Progenitor cell of endocrine pancreas (in vitro differentiated cells): ENCODE measurements at regions not wholly inside any gene's neighbourhood (a gene's known extent, or its start where the extent isn't known, plus 50 kb on each side); places are given as distances from the start of the nearest gene placed in this dataset.

Experiments used
- DNase-seq: peaks from one replicate; pipeline ENCODE4 v3.0.0; 2021; ENCODE audit warnings: low spot score; ENCODE audit not compliant: unreplicated experiment
- H3K27ac Mint-ChIP-seq: 2 replicates; pipeline ENCODE4 v1.8.0; 2021; ENCODE audit warnings: mild to moderate bottlenecking, moderate library complexity, mixed read lengths
- H3K27me3 Mint-ChIP-seq: 2 replicates; pipeline ENCODE4 v1.8.0; 2021; ENCODE audit warnings: mixed read lengths
- H3K36me3 Mint-ChIP-seq: 2 replicates; pipeline ENCODE4 v1.8.0; 2022; ENCODE audit warnings: mixed read lengths; ENCODE audit not compliant: insufficient read depth
- H3K4me1 Mint-ChIP-seq: 2 replicates; pipeline ENCODE4 v1.8.0; 2021; ENCODE audit warnings: low read depth, mixed read lengths
- H3K4me3 Mint-ChIP-seq: 2 replicates; pipeline ENCODE4 v1.8.0; 2021; ENCODE audit warnings: low read depth, mild to moderate bottlenecking, moderate library complexity, mixed read lengths
- H3K9me3 Mint-ChIP-seq: 2 replicates; pipeline ENCODE4 v1.8.0; 2021; ENCODE audit warnings: low read depth, mixed read lengths
- CTCF ChIP-seq: fragments of 200-600 bp; sonication (generic); IDR thresholded peaks from one replicate; pipeline ENCODE4 v1.5.0; 2021; ENCODE audit warnings: antibody characterized with exemption, mild to moderate bottlenecking; ENCODE audit not compliant: unreplicated experiment

- no peak overlapping the region for H3K4me3 Mint-ChIP-seq
- no peak for TF ChIP-seq CTCF
Measured at GRCh38 chr10:61356354-61356753, 96.8 kb downstream of the TMEM26 start.

GRCh38 chr10:61355211-61355610 is 98.0 kb downstream of the TMEM26 start:
- no peak overlapping the region for H3K4me3 Mint-ChIP-seq
- H3K4me1 Mint-ChIP-seq: peaks cover 8% of the 10 kb centered on the region
- peaks cover 1% of the 10 kb centered on the region for H3K9me3 Mint-ChIP-seq
- DNase-seq: no peak
- no peak for TF ChIP-seq CTCF
- peaks cover 10% of the 10 kb centered on the region for H3K27me3 Mint-ChIP-seq
- peaks cover under 1% of the 10 kb centered on the region for H3K36me3 Mint-ChIP-seq
- H3K27ac Mint-ChIP-seq: no peak overlapping the region

More at GRCh38 chr10:61356354-61356753, 96.8 kb downstream of the TMEM26 start:
- peaks cover 3% of the 10 kb centered on the region for H3K4me1 Mint-ChIP-seq
- H3K36me3 Mint-ChIP-seq: peaks cover 6% of the 10 kb centered on the region
- H3K27me3 Mint-ChIP-seq: peaks cover 10% of the 10 kb centered on the region
- H3K9me3 Mint-ChIP-seq: peaks cover 9% of the 10 kb centered on the region
- no peak overlapping the region for H3K27ac Mint-ChIP-seq
- no peak for DNase-seq

- Mint-ChIP-seq H3K27me3 (peaks cover 10% of the 10 kb centered on the region), H3K36me3 (no peaks in the 10 kb centered on the region), H3K27ac (no peak overlapping the region), H3K4me1 (peaks cover 12% of the 10 kb centered on the region), H3K9me3 (no peaks in the 10 kb centered on the region), H3K4me3 (no peak overlapping the region)
- DNase-seq: no peak
- no peak for TF ChIP-seq CTCF
Measured at GRCh38 chr10:61354401-61354975, 98.7 kb downstream of the TMEM26 start.

- no peaks in the 10 kb centered on the region for H3K9me3 Mint-ChIP-seq
- peaks cover 10% of the 10 kb centered on the region for H3K27me3 Mint-ChIP-seq
- no peak for TF ChIP-seq CTCF
- no peaks in the 10 kb centered on the region for H3K36me3 Mint-ChIP-seq
- no peak for DNase-seq
- H3K27ac Mint-ChIP-seq: no peak overlapping the region
- peaks cover 16% of the 10 kb centered on the region for H3K4me1 Mint-ChIP-seq
- H3K4me3 Mint-ChIP-seq: peak overlapping the region; percentile 8
Measured at GRCh38 chr10:61350794-61351193, 102.4 kb downstream of the TMEM26 start.

GRCh38 chr10:61350068-61350467 is 103.1 kb downstream of the TMEM26 start:
- Mint-ChIP-seq H3K36me3 (no peaks in the 10 kb centered on the region), H3K4me3 (no peak overlapping the region), H3K27ac (no peak overlapping the region), H3K27me3 (peaks cover 10% of the 10 kb centered on the region), H3K4me1 (peaks cover 16% of the 10 kb centered on the region), H3K9me3 (no peaks in the 10 kb centered on the region)
- no peak for TF ChIP-seq CTCF
- DNase-seq: no peak
